Erythroblast (primary cell): ENCODE measurements at regions not wholly inside any gene's neighbourhood (a gene's known extent, or its start where the extent isn't known, plus 50 kb on each side); places are given as distances from the start of the nearest gene placed in this dataset.

Source experiments
- DNase-seq, 2 experiments: peaks; one replicate each; lab custom pipeline; 2025; lab: John Stamatoyannopoulos, UW
- GATA1 ChIP-seq: IDR thresholded peaks from 2 replicates; pipeline ENCODE4 v1.6.1; 2011; ENCODE audit warnings: low read depth, mild to moderate bottlenecking, control low read depth, low read length, moderate library complexity
- POLR2A ChIP-seq: IDR thresholded peaks from 2 replicates; pipeline ENCODE4 v1.6.1; 2011; ENCODE audit warnings: mild to moderate bottlenecking, low read length

DNA sequence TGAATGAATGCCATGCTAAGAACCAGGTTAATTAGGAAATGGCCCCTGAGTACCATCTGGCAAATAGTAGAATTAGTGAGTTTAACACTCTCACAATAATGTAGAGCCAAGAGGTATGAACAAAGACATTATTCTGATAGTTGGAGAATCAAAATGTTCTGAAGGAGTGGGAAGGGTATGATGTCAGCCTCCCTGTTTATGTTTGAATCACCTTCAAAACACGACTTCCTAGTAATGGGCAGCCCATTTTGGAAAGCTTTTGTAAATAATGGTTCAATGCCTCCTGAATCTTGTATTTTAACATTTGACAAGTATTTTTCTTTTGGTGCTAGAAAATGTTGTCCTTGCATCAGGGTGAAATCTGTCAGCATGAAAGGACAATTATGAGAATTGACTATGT is 108.3 kb downstream of the DSEL start:
- DNase-seq = peak; percentile 20 to 43
- TF ChIP-seq POLR2A = no peak
- no peak for TF ChIP-seq GATA1

DNA sequence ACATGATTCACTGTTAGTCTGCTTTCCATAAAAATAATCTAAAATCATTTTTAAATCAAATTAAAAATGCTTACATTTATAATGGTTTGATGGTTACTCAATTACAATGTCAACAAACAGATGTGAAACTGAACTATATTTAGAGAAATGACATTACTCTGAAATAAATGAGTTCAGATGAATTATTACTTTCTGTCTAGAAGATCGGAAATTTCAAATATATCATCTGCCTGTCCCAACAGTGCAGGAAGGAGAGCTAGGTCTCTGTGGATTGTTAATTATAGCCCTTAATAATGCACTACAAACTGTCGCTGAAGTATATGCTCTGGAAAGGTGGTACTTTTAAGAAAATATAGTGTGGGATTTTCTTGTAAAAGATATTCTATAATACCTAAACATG is 109.8 kb downstream of the DSEL start:
- no peak for TF ChIP-seq GATA1
- TF ChIP-seq POLR2A = no peak
- no peak for DNase-seq

DNA sequence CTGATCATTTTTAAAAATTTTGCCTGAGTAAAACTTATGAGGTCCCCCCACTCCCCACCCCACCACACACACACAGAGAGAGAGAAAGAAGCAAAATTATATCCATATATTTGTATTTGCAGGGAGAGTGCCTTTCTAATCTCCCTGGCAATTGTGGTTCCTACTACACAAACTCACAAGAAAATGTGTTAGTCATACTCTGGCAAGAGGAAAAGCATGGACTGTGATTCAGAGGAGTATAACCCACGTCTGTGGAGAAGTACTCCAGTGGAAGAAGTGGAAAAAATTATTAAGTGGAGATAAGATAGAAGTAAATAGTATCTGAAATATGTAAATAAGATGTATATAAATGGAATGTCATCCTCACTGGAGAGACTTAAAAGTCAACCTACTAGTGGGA is 114.0 kb downstream of the DSEL start:
- no peak for TF ChIP-seq POLR2A
- no peak for TF ChIP-seq GATA1
- DNase-seq = no peak

DNA sequence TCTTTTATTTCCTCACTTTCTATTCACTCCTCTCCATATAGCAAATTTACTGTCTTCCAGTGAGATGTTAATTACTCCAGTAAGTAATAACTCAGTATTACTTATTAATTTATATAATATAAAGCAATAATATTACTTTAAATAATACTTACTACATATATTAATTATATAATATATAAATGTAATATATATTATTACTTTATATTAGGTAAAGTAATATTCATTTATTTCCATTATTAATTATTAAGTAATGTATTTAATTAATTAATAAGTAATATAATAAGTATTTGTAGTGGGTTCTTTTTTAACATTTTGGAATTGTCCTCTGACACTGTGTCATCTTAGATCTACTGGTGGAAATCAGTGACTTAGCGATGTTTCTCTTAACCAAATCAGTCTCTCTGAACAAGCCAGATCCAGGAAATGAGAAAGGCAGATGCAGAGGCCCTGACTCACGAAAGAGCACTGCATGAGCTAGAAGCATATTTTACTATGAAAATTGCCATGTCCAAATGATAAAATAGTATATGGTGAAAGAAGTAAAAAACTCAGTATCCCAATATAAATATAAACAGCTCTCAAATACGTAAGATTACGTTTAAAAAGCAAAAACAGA is 115.9 kb downstream of the DSEL start:
- TF ChIP-seq POLR2A (no peak), GATA1 (no peak)
- DNase-seq = no peak

DNA sequence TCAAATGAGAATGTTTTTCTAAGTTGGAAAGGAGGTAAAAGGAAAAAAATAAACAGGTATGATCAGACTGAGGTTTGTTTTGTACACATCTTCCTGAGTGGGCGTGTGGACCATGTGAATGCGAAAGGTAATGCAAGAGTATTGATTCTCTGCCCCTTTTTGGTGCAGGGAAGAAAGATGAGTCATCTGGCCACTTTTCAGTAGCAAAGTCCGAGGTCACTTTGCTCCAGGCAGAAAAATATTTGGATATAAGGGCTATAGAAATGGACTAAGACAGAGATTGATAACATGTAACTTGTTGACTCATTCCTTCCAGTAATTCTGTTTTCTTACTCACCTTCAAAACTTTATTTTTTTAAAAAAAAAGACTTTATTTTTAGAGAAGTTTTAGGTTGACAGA is 130.5 kb downstream of the DSEL start:
- peak in 1 of 2 experiments; percentile 12 for DNase-seq
- TF ChIP-seq GATA1 = no peak
- TF ChIP-seq POLR2A = no peak

DNA sequence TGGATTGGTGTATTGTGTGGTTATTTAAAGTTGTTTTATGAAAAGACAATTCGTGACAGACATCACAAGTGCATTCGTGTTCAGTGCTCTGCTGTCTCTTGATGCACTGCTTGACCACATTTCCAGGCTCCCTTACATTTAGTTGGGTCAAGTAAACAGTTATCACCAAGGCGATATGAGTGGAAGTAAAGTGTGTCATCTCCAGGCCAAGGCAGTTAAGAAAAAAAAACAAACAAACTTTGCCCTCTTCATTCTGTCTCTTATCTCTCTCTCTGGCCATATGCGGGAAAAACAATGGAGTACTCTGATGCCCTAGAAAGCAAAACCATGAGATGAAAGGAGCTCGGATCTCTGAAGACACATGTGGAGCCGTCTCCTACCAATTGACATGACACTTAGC is 131.1 kb downstream of the DSEL start:
- no peak for TF ChIP-seq GATA1
- no peak for TF ChIP-seq POLR2A
- peak in 1 of 2 experiments; percentile 9 for DNase-seq

DNA sequence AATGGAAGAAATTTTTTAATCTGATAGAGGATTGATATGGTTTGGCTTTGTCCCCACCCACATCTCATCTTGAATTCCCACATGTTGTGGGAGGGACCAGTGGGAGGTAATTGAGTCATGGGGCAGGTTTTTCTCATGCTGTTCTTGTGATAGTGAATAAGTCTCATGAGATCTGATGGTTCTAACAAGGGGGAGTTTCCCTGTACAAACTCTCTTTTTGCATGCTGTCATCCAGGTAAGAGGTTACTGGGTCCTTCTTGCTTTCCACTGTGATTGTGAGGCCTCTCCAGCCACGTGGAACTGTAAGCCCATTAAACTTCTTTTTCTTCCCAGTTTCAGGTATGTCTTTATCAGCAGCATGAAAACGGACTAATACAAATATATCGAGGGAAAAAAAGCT is 132.5 kb downstream of the DSEL start:
- peak; percentile 59 to 74 for DNase-seq

DNA sequence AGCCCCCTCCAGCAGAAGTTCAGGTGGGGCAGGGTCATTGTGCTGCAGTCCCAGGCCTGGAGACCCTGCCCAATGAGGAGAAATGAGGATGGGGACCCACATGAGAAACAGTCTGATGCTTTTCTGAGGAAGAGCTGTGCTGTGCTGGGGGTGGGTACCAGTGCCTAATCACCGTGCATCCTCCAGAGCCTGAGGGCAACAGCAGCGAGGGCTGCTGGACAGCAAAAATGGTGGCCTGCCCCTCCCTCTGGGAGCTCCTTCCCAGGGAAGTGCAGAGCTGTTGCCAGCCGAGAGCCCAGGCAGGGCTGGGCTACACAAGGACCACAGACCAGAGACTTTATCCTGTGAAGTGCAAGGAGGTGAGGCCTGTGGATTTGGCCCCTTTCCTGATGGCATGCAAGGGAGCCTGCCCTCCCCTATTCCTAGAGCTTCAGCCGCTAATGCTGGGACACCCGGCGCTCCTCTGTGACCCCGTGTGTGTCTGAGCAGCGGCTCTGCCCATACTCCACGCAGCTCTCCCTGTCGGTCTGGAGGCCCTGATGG is 134.8 kb downstream of the DSEL start:
- DNase-seq = no peak
- no peak for TF ChIP-seq GATA1
- no peak for TF ChIP-seq POLR2A

DNA sequence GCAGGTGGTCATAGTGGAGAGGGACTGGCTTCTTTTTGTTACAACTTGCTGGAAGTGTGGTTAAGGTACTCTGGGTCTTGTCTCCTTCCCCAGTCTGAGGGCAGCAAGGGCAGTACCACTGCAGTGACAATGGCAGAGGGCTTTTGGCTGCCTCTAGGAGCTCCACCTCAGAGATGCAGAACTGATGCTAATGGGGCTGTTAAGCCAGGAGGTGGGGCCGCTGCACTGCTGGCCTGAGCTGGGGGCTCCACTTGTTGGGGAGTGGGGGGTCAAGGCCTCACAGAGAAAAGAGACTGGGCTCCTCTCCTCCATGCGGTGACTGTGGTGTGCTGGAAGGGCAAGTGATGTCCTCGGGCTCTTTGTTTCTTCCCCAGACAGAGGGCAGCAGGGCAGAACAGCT is 135.7 kb downstream of the DSEL start:
- no peak for TF ChIP-seq GATA1
- DNase-seq = no peak

DNA sequence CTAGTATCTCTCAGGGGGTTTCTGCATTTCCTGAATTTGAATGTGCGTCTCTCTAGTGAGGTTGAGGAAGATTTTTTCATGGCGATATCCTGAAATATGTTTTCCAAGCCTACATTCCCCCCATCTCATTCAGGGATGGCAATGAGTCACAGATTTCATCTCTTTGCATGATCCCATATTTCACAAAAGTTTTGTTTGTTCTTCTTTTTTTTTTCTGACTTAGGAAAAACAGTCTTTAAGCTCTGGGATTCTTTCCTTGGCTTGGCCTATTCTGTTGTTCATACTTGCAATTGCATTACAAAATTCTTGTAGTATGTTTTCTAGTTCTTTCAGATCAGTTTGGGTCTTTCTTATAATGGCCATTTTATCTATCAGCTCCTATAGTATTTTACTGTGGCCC is 136.5 kb downstream of the DSEL start:
- no peak for TF ChIP-seq GATA1
- TF ChIP-seq POLR2A = no peak
- no peak for DNase-seq

DNA sequence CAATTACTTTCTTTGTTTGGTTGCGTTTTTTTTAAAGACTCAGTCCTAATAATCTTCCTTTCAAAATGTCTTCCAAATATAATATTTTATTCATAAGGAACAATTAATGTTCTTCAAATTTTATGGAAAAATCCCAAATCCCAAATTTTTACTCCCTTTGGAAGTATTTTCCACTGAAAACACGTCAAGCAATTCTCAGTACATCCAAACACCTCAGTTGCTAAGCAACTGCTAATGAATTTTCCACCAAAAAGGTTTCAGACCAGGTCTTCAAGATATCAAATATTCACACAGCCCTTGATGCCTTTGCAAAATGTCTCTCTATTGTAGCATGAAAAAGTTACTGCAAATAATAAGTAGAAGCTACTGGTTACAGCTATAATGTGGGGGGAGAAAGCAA is 140.1 kb downstream of the DSEL start:
- TF ChIP-seq GATA1 = no peak
- TF ChIP-seq POLR2A = no peak
- no peak for DNase-seq

DNA sequence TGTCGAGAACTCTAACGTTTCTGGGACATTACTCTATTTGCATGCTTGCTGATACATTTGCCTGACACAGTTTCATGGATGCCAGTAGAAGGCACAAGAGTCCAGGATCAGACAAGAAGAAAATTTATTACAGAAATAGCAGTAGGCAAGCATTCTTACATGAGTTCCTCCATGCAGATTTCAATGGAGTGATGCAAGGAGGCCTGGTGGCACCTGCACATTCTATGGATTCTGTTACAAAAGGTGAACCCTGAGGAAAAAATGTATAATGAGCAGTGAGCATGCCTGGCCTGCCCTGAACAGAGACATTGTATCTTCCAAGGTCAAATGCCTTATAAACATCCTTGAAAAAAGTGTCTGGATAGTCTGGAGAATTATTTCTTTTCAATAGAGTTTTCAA is 142.9 kb downstream of the DSEL start:
- no peak for TF ChIP-seq GATA1
- TF ChIP-seq POLR2A = no peak
- DNase-seq = no peak

DNA sequence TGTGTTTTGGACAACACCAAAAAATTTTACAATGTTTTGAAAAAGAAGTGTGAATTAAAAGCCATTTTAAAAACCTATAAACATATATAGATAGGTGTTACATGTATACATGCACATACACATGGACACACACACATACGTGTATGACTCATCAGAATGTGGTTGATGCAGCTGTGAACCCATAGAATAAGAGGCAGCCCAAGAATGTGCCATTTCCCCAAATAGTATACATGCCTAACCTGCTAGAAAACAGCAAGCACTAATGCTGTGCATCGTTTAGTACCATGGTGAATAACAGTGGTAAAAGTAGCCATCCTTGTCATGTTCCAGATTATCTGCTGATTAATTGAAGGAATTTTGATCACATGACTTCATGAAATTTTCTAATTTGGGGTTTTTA is 149.0 kb downstream of the DSEL start:
- no peak for TF ChIP-seq GATA1
- TF ChIP-seq POLR2A = no peak
- DNase-seq = no peak

DNA sequence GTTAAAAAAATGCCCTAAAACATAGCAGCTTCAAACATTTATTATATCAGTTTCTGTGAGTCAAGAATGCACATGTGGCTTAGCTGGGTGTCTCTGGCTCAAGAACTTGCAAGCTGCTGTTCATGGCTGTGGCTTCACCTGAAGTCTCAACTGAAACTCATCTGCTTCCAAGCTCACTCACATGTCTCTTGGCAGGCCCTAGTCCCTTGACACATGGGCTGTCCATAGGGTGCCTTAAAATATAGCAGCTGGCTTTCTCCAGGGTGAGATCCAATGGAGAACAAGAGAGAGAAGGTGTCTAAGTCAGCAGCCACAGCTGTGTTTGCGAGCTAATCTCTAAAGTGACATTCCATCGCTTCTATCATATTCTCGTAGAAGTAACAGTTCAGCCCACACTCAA is 152.8 kb downstream of the DSEL start:
- TF ChIP-seq GATA1 = no peak
- no peak for TF ChIP-seq POLR2A
- DNase-seq = peak in 1 of 2 experiments; percentile 7

DNA sequence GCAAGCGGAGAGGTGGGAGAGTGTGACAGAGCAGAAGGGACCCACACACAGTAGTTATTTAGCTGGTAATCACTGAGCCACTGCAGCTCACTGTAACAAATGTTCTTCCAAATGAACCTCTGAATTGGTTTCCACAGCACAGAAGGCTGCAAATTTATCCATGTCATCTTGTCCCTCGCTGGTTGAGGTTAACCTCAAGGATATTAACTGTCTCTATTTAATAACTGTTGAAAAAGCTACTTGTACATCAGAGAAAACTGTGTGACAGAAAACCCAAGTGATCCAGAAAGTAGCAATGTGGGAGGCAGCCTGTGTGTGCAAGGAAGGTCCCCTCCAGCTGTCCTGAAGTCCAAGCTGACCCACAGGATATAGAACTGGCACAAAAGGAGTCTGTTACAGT is 153.6 kb downstream of the DSEL start:
- TF ChIP-seq POLR2A (no peak), GATA1 (no peak)
- DNase-seq = no peak
